ENCODE measurements at regions not wholly inside any gene's neighbourhood (a gene's known extent, or its start where the extent isn't known, plus 50 kb on each side); places are given as distances from the start of the nearest gene placed in this dataset.

DNA sequence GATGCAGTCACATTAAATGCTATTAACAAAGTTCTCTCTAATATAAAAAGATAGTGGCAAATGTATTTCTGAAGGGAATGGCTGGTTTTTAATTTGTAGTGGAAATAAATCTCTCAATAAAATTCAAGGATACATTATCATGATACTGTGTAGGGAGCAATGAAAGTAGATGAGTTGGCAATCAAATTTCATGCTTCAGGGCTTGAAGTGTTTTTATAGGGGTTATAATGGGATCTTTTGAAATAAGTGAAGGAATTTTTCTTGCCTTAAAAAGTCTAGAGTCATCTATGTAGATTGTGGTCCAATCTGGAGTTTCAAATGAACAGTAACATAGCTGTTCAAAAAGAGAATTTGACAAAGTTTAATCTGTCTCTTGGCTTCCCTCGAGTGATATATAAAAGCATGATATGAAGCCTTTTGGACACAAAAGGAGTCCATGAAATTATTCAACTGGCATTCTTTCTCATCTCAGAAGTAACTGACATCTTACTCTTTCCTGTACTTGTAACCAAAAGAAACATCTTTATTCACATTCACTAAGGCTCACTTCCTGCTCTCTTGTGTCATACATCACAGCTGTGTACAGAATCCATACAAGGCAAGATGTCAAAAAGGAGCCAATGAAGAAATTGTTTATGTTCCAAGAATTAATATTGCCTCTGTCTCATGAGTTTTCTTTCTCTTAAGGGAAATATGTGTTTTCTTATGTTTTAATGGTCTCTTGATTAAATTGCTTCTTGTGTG lies 591.0 kb upstream of the GJE1 start:
- Histone ChIP-seq H3K9me3 (ENCODE audit: control insufficient read depth, low read length) (peaks cover 2% of the 10 kb centered on the region), H3K4me1 (ENCODE audit: control insufficient read depth, insufficient read depth, low read length) (no peaks in the 10 kb centered on the region), H3K27me3 (ENCODE audit: control insufficient read depth, insufficient read depth, low read length, poor library complexity, severe bottlenecking) (no peaks in the 10 kb centered on the region), H3K9ac (ENCODE audit: extremely low read depth, low read length, poor library complexity, severe bottlenecking) (no peak overlapping the region), H3K27ac (ENCODE audit: low read depth, low read length) (no peak overlapping the region), H3K36me3 (ENCODE audit: control insufficient read depth, insufficient read depth, low read length) (no peaks in the 10 kb centered on the region), H3K4me3 (ENCODE audit: low read length) (no peak overlapping the region)
- H3K4me3 Mint-ChIP-seq = no peak overlapping the region
- H3K36me3 Mint-ChIP-seq (ENCODE audit: low read depth) = no peaks in the 10 kb centered on the region
- no peaks in the 10 kb centered on the region for H3K27me3 Mint-ChIP-seq (ENCODE audit: insufficient read depth)
- H3K9me3 Mint-ChIP-seq = peaks cover 2% of the 10 kb centered on the region
- H3K27ac Mint-ChIP-seq = no peak overlapping the region
- DNase-seq = no peak
- TF ChIP-seq CTCF (conservative IDR thresholded peaks at IDR 0.05) = no peak
- WGBS, 2 experiments (ENCODE audit: insufficient coverage in 1 of 2, insufficient read length in 1 of 2) = 84 to 91% methylated on average over 1 of the region's 1 CpG
- no peaks in the 10 kb centered on the region for H3K4me1 Mint-ChIP-seq

GRCh38 chr6:141540207-141540606 lies 592.5 kb upstream of the GJE1 start:
- WGBS, 2 experiments (ENCODE audit: insufficient coverage in 1 of 2, insufficient read length in 1 of 2) = 85 to 86% methylated on average over 1 to 4 of the region's 4 CpGs
- H3K9me3 ChIP-seq (ENCODE audit: control insufficient read depth, low read length) = no peaks in the 10 kb centered on the region
- H3K9me3 Mint-ChIP-seq = no peaks in the 10 kb centered on the region
- no peaks in the 10 kb centered on the region for H3K27me3 Mint-ChIP-seq (ENCODE audit: insufficient read depth)
- H3K9ac ChIP-seq (ENCODE audit: extremely low read depth, low read length, poor library complexity, severe bottlenecking) = no peak overlapping the region
- no peak for DNase-seq
- H3K27me3 ChIP-seq (ENCODE audit: control insufficient read depth, insufficient read depth, low read length, poor library complexity, severe bottlenecking) = no peaks in the 10 kb centered on the region
- no peak overlapping the region for H3K27ac Mint-ChIP-seq
- H3K36me3 Mint-ChIP-seq (ENCODE audit: low read depth) = no peaks in the 10 kb centered on the region
- no peaks in the 10 kb centered on the region for H3K4me1 ChIP-seq (ENCODE audit: control insufficient read depth, insufficient read depth, low read length)
- no peaks in the 10 kb centered on the region for H3K36me3 ChIP-seq (ENCODE audit: control insufficient read depth, insufficient read depth, low read length)
- H3K4me1 Mint-ChIP-seq = no peaks in the 10 kb centered on the region
- H3K4me3 Mint-ChIP-seq = no peak overlapping the region
- no peak for TF ChIP-seq CTCF (conservative IDR thresholded peaks at IDR 0.05)
- H3K27ac ChIP-seq (ENCODE audit: low read depth, low read length) = no peak overlapping the region
- H3K4me3 ChIP-seq (ENCODE audit: low read length) = no peak overlapping the region

GRCh38 chr6:141539617-141540016 lies 593.1 kb upstream of the GJE1 start:
- no peaks in the 10 kb centered on the region for H3K27me3 Mint-ChIP-seq (ENCODE audit: insufficient read depth)
- H3K4me1 Mint-ChIP-seq = no peaks in the 10 kb centered on the region
- Histone ChIP-seq H3K36me3 (ENCODE audit: control insufficient read depth, insufficient read depth, low read length) (no peaks in the 10 kb centered on the region), H3K27ac (ENCODE audit: low read depth, low read length) (no peak overlapping the region), H3K27me3 (ENCODE audit: control insufficient read depth, insufficient read depth, low read length, poor library complexity, severe bottlenecking) (no peaks in the 10 kb centered on the region), H3K9ac (ENCODE audit: extremely low read depth, low read length, poor library complexity, severe bottlenecking) (no peak overlapping the region), H3K4me3 (ENCODE audit: low read length) (no peak overlapping the region), H3K9me3 (ENCODE audit: control insufficient read depth, low read length) (no peaks in the 10 kb centered on the region), H3K4me1 (ENCODE audit: control insufficient read depth, insufficient read depth, low read length) (no peaks in the 10 kb centered on the region)
- no peaks in the 10 kb centered on the region for H3K36me3 Mint-ChIP-seq (ENCODE audit: low read depth)
- H3K4me3 Mint-ChIP-seq = no peak overlapping the region
- no peak for TF ChIP-seq CTCF (conservative IDR thresholded peaks at IDR 0.05)
- no peak overlapping the region for H3K27ac Mint-ChIP-seq
- H3K9me3 Mint-ChIP-seq = no peaks in the 10 kb centered on the region
- 92 to 100% methylated on average over 1 of the region's 1 CpG for WGBS, 2 experiments (ENCODE audit: insufficient coverage in 1 of 2, insufficient read length in 1 of 2)
- no peak for DNase-seq

All from endodermal cell (in vitro differentiated cells).